ENCODE measurements at regions not wholly inside any gene's neighbourhood (a gene's known extent, or its start where the extent isn't known, plus 50 kb on each side); places are given as distances from the start of the nearest gene placed in this dataset.
"Not testable (repeated sequence)": the region's sequence is repeated elsewhere in the genome, so short reads cannot be mapped to it uniquely, and the experiment has no call there.

DNA sequence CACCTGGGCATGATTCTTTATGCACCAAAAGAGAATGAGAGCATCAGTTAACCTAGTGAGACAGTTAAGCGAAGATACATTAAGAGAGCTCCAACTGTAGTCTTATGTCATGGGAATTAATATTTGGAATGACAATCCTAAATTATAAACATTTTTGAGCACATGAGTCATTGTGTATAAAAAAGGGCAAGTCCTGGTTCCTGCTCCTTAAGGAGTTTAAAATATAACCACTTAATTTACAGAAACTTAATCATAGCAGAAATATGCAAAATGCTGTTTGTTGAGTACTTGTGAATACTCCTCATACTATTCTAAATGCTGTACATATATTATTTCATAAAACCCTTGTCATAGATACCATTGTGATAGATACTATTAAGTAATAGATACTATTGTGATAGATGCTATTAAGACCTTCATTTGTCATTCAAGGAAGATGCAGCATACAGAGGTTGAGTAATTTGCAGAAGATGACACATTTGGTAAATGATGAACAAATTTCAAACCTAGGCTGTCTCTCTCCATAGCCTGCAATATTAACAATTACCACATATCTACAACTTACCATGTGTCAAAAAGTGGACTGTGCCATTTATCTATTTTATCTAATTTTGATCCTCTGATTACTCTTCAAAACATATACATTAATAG, 301.0 kb downstream of the TBC1D4 start:
- Histone ChIP-seq H3K4me1 (no peaks in the 10 kb centered on the region), H3K4me3 (replicated peaks in 1 of 3) (no peak overlapping the region), H3K27me3 (no peaks in the 10 kb centered on the region), H3K36me3 (no peaks in the 10 kb centered on the region), H3K9me3 (no peaks in the 10 kb centered on the region), H3K27ac (no peak overlapping the region)
- WGBS, 2 donors: 84 to 94% methylated on average over 1 of the region's 1 CpG
- TF ChIP-seq, protein P1, sequence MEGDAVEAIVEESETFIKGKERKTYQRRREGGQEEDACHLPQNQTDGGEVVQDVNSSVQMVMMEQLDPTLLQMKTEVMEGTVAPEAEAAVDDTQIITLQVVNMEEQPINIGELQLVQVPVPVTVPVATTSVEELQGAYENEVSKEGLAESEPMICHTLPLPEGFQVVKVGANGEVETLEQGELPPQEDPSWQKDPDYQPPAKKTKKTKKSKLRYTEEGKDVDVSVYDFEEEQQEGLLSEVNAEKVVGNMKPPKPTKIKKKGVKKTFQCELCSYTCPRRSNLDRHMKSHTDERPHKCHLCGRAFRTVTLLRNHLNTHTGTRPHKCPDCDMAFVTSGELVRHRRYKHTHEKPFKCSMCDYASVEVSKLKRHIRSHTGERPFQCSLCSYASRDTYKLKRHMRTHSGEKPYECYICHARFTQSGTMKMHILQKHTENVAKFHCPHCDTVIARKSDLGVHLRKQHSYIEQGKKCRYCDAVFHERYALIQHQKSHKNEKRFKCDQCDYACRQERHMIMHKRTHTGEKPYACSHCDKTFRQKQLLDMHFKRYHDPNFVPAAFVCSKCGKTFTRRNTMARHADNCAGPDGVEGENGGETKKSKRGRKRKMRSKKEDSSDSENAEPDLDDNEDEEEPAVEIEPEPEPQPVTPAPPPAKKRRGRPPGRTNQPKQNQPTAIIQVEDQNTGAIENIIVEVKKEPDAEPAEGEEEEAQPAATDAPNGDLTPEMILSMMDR (IDR thresholded peaks at IDR 0.05): no peak
- no peak for TF ChIP-seq POLR2A (IDR thresholded peaks at IDR 0.05)
- DNase-seq: no peak
- intact Hi-C loops (cut with DNase I): no loop called here

DNA sequence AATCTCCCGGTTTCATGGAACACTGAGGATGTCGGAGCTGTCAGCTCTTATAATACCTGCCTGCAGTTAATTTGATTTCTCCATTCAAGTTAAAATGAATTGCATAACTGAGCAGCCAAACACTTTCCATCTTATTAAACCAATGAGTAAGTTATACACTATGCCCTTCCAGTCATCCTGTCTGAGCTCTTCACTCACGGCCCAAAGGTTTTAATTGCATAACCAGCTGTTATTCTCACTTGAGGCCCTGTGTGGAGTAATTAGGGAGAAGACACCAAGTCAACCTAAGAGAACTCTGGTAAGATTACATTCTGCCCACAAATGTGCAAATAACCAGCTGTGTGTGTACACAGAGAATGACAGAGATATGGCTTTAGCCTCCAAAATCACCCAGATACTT, 303.5 kb downstream of the TBC1D4 start:
- intact Hi-C loops (cut with DNase I): no loop called here
- Histone ChIP-seq H3K27ac (no peak overlapping the region), H3K4me1 (no peaks in the 10 kb centered on the region), H3K27me3 (no peaks in the 10 kb centered on the region), H3K9me3 (no peaks in the 10 kb centered on the region), H3K36me3 (no peaks in the 10 kb centered on the region), H3K4me3 (replicated peaks in 1 of 3) (no peak overlapping the region)
- DNase-seq: no peak
- TF ChIP-seq, protein P1 (IDR thresholded peaks at IDR 0.05): no peak
- TF ChIP-seq POLR2A (IDR thresholded peaks at IDR 0.05): no peak
- WGBS, 2 donors: 93 to 97% methylated on average over 3 of the region's 3 CpGs

DNA sequence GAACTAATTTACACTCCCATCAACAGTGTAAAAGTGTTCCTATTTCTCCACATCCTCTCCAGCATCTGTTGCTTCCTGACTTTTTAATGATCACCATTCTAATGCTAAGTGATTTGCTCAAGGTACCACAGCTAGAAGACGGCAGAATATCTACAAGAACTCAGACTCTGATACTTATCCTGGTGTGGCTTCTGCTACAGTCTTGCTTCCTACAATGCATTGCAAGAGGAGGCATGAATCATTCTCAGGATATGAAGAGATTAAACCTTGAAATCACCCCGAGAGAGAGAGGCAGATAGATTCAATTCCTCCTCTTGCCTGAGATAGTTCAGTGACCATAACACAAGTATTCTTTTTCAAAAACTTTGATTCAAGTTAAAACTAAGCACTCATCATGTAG, 306.4 kb downstream of the TBC1D4 start:
- Histone ChIP-seq H3K27ac (no peak overlapping the region), H3K9me3 (no peaks in the 10 kb centered on the region), H3K4me1 (no peaks in the 10 kb centered on the region), H3K27me3 (no peaks in the 10 kb centered on the region), H3K36me3 (no peaks in the 10 kb centered on the region), H3K4me3 (replicated peaks in 1 of 3) (no peak overlapping the region)
- WGBS, 2 donors: 84 to 87% methylated on average over 2 of the region's 2 CpGs
- intact Hi-C loops (cut with DNase I): no loop called here
- DNase-seq: no peak
- no peak for TF ChIP-seq POLR2A (IDR thresholded peaks at IDR 0.05)
- TF ChIP-seq, protein P1 (IDR thresholded peaks at IDR 0.05): no peak

- intact Hi-C loops (cut with DNase I); H3K9me3 ChIP-seq; H3K4me3 ChIP-seq (replicated peaks in 1 of 3); H3K4me1 ChIP-seq; H3K27me3 ChIP-seq; DNase-seq; H3K27ac ChIP-seq; H3K36me3 ChIP-seq: not testable (repeated sequence)
- WGBS, 2 donors: 96 to 98% methylated on average over 2 of the region's 2 CpGs
Observed at GRCh38 chr13:75175097-75175496, 306.9 kb downstream of the TBC1D4 start.

- Histone ChIP-seq H3K4me1 (no peaks in the 10 kb centered on the region), H3K36me3 (no peaks in the 10 kb centered on the region), H3K4me3 (replicated peaks in 1 of 3) (no peak overlapping the region), H3K27ac (no peak overlapping the region), H3K9me3 (no peaks in the 10 kb centered on the region), H3K27me3 (no peaks in the 10 kb centered on the region)
- intact Hi-C loops (cut with DNase I): no loop called here
- 60 to 61% methylated on average over 3 of the region's 3 CpGs for WGBS, 2 donors
- no peak for TF ChIP-seq POLR2A (IDR thresholded peaks at IDR 0.05)
- TF ChIP-seq, protein P1 (IDR thresholded peaks at IDR 0.05): no peak
- DNase-seq: no peak
Observed at GRCh38 chr13:75174481-75174880, 307.5 kb downstream of the TBC1D4 start.
